ENCODE measurements at regions not wholly inside any gene's neighbourhood (a gene's known extent, or its start where the extent isn't known, plus 50 kb on each side); places are given as distances from the start of the nearest gene placed in this dataset.

DNA sequence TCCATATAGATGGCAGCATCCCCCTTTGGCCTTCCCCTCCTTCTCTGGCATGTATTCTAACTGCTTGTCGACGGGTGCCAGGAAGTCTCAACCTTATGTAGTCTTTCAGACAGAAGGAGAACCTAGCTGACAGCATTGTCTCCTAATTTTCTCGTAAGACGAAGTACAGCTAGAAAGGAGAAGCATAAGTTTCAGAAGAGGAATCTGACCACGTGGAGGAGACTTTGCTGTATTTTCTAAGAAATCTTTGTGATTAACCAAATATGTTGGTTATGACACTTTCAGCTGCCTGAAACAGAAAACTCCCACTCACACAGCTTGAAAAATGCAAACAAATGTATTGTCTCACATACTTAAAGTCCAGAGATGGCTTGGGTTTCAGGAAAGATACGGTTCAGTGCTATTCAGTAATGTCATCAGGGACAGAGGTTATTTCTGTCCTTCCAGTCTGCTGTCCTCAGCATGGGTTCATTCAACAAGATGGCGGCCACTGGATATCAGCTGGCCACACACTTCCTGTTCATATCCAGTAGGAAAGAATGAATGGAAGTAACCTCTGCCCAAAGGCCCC, 109.5 kb upstream of the ZNF648 start:
- no peaks in the 10 kb centered on the region for H4K20me1 ChIP-seq (ENCODE audit: insufficient read depth)
- no peaks in the 10 kb centered on the region for H3K27me3 ChIP-seq (ENCODE audit: insufficient read depth, low read length)
- DNase-seq (ENCODE audit: low read depth, low spot score) (no peak), ATAC-seq (no peak)
- CTCF ChIA-PET, result interaction anchor here (0.9 kb wide), 1 partner anchor 27 kb away, joined by 4 read pairs; no protein-coding TSS in a partner anchor
- no peaks in the 10 kb centered on the region for H3K4me1 ChIP-seq (ENCODE audit: control insufficient read depth in 1 of 2, insufficient read depth in 2 of 2, low read length in 2 of 2)
- no peak overlapping the region for H3K9ac ChIP-seq (ENCODE audit: low read length)
- BruUV-seq (replicated peaks), result no TSS peak
- POLR2A ChIA-PET, result no interaction called here
- H3K4me2 ChIP-seq (ENCODE audit: low read length), result no peak overlapping the region
- no peak overlapping the region for H2AFZ ChIP-seq (ENCODE audit: low read depth, low read length, poor library complexity, severe bottlenecking)
- H3K4me3 ChIP-seq (replicated peaks in 1 of 2; ENCODE audit: low read depth in 1 of 2, low read length in 2 of 2), result no peak overlapping the region
- no peak overlapping the region for H3K27ac ChIP-seq (ENCODE audit: low read depth, low read length)
- H3K36me3 ChIP-seq (ENCODE audit: control insufficient read depth in 1 of 2, insufficient read depth in 2 of 2, low read length in 2 of 2), result no peaks in the 10 kb centered on the region
- no peaks in the 10 kb centered on the region for H3K79me2 ChIP-seq (ENCODE audit: insufficient read depth, low read length)
- no peaks in the 10 kb centered on the region for H3K9me2 ChIP-seq (ENCODE audit: insufficient read depth)
- intact Hi-C loops (cut with micrococcal nuclease), result no loop called here
- RAD21 ChIA-PET (ENCODE audit: low non-redundant PET in 1 of 2, low total read pairs in 2 of 2, uncharacterized antibody in 2 of 2, unreplicated experiment in 2 of 2), result no interaction called here
- H3K9me3 ChIP-seq (ENCODE audit: control insufficient read depth in 1 of 2, insufficient read depth in 1 of 2, low read depth in 1 of 2, low read length in 2 of 2), result no peaks in the 10 kb centered on the region
- no peak for TF ChIP-seq RAD21 (IDR thresholded peaks at IDR 0.05; ENCODE audit: low read depth)
- no peak for TF ChIP-seq ZFX (IDR thresholded peaks at IDR 0.05)
- TF ChIP-seq ZNF274 (IDR thresholded peaks at IDR 0.05; ENCODE audit: low read depth, low read length), result no peak
- TF ChIP-seq JUND (IDR thresholded peaks at IDR 0.05), result no peak
- TF ChIP-seq, protein P1, sequence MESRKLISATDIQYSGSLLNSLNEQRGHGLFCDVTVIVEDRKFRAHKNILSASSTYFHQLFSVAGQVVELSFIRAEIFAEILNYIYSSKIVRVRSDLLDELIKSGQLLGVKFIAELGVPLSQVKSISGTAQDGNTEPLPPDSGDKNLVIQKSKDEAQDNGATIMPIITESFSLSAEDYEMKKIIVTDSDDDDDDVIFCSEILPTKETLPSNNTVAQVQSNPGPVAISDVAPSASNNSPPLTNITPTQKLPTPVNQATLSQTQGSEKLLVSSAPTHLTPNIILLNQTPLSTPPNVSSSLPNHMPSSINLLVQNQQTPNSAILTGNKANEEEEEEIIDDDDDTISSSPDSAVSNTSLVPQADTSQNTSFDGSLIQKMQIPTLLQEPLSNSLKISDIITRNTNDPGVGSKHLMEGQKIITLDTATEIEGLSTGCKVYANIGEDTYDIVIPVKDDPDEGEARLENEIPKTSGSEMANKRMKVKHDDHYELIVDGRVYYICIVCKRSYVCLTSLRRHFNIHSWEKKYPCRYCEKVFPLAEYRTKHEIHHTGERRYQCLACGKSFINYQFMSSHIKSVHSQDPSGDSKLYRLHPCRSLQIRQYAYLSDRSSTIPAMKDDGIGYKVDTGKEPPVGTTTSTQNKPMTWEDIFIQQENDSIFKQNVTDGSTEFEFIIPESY (IDR thresholded peaks at IDR 0.05; ENCODE audit: extremely low read depth, insufficient replicate concordance, low read length), result no peak
- TF ChIP-seq FOSL1 (IDR thresholded peaks at IDR 0.05; ENCODE audit: low read depth), result no peak
- TF ChIP-seq SP1 (IDR thresholded peaks at IDR 0.05; ENCODE audit: low read depth), result no peak
- no peak for TF ChIP-seq YY1 (IDR thresholded peaks at IDR 0.05; ENCODE audit: extremely low read depth, insufficient replicate concordance, low read depth, low read length)
- TF ChIP-seq SIN3A (IDR thresholded peaks at IDR 0.05; ENCODE audit: low read depth), result no peak
- TF ChIP-seq, protein P2, sequence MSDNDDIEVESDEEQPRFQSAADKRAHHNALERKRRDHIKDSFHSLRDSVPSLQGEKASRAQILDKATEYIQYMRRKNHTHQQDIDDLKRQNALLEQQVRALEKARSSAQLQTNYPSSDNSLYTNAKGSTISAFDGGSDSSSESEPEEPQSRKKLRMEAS (IDR thresholded peaks at IDR 0.05), result no peak
- TF ChIP-seq, protein P3, sequence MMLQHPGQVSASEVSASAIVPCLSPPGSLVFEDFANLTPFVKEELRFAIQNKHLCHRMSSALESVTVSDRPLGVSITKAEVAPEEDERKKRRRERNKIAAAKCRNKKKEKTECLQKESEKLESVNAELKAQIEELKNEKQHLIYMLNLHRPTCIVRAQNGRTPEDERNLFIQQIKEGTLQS (IDR thresholded peaks at IDR 0.05), result no peak
- no peak for TF ChIP-seq POLR2AphosphoS5 (IDR thresholded peaks at IDR 0.05; ENCODE audit: low read depth, low read length)
- TF ChIP-seq EZH2phosphoT487 (IDR thresholded peaks at IDR 0.05; ENCODE audit: borderline replicate concordance), result no peak
- TF ChIP-seq, protein P4, sequence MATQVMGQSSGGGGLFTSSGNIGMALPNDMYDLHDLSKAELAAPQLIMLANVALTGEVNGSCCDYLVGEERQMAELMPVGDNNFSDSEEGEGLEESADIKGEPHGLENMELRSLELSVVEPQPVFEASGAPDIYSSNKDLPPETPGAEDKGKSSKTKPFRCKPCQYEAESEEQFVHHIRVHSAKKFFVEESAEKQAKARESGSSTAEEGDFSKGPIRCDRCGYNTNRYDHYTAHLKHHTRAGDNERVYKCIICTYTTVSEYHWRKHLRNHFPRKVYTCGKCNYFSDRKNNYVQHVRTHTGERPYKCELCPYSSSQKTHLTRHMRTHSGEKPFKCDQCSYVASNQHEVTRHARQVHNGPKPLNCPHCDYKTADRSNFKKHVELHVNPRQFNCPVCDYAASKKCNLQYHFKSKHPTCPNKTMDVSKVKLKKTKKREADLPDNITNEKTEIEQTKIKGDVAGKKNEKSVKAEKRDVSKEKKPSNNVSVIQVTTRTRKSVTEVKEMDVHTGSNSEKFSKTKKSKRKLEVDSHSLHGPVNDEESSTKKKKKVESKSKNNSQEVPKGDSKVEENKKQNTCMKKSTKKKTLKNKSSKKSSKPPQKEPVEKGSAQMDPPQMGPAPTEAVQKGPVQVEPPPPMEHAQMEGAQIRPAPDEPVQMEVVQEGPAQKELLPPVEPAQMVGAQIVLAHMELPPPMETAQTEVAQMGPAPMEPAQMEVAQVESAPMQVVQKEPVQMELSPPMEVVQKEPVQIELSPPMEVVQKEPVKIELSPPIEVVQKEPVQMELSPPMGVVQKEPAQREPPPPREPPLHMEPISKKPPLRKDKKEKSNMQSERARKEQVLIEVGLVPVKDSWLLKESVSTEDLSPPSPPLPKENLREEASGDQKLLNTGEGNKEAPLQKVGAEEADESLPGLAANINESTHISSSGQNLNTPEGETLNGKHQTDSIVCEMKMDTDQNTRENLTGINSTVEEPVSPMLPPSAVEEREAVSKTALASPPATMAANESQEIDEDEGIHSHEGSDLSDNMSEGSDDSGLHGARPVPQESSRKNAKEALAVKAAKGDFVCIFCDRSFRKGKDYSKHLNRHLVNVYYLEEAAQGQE (IDR thresholded peaks at IDR 0.05; ENCODE audit: low read depth), result no peak
- TF ChIP-seq EGR1 (IDR thresholded peaks at IDR 0.05; ENCODE audit: low read depth), result no peak
- TF ChIP-seq, protein P5, sequence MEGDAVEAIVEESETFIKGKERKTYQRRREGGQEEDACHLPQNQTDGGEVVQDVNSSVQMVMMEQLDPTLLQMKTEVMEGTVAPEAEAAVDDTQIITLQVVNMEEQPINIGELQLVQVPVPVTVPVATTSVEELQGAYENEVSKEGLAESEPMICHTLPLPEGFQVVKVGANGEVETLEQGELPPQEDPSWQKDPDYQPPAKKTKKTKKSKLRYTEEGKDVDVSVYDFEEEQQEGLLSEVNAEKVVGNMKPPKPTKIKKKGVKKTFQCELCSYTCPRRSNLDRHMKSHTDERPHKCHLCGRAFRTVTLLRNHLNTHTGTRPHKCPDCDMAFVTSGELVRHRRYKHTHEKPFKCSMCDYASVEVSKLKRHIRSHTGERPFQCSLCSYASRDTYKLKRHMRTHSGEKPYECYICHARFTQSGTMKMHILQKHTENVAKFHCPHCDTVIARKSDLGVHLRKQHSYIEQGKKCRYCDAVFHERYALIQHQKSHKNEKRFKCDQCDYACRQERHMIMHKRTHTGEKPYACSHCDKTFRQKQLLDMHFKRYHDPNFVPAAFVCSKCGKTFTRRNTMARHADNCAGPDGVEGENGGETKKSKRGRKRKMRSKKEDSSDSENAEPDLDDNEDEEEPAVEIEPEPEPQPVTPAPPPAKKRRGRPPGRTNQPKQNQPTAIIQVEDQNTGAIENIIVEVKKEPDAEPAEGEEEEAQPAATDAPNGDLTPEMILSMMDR (IDR thresholded peaks at IDR 0.05 in 2 of 3, conservative IDR thresholded peaks at IDR 0.05 in 1 of 3; ENCODE audit: borderline replicate concordance in 1 of 3, insufficient read depth in 1 of 3, low read depth in 2 of 3, low read length in 2 of 3), result no peak
- no peak for TF ChIP-seq SRF (IDR thresholded peaks at IDR 0.05; ENCODE audit: low read depth)

Measured in HCT116 (cell line).